ENCODE measurements at regions not wholly inside any gene's neighbourhood (a gene's known extent, or its start where the extent isn't known, plus 50 kb on each side); places are given as distances from the start of the nearest gene placed in this dataset.

GRCh38 chr2:124988111-124988510 is 963.0 kb downstream of the CNTNAP5 start:
- Histone ChIP-seq H3K9me1 (ENCODE audit: insufficient read depth, low read length) (no peaks in the 10 kb centered on the region), H2AK9ac (replicated peaks; ENCODE audit: low read depth, low read length, poor library complexity) (no peak overlapping the region), H3K18ac (ENCODE audit: low read depth, low read length) (no peak overlapping the region), H3K14ac (replicated peaks; ENCODE audit: low read depth, low read length) (no peak overlapping the region), H3K56ac (ENCODE audit: extremely low read depth, insufficient read depth, low read length) (no peak overlapping the region), H3K27ac (ENCODE audit: insufficient read depth, low read length) (no peak overlapping the region), H2AK5ac (ENCODE audit: low read depth, low read length) (no peak overlapping the region), H2BK15ac (ENCODE audit: low read depth, low read length) (no peak overlapping the region), H3K79me1 (ENCODE audit: low read depth in 1 of 2, low read length in 2 of 2) (no peaks in the 10 kb centered on the region), H4K20me1 (ENCODE audit: insufficient read depth, low read length) (no peaks in the 10 kb centered on the region), H3K9ac (ENCODE audit: low read depth, low read length) (no peak overlapping the region), H4K5ac (ENCODE audit: low read depth, low read length) (no peak overlapping the region), H3K4ac (ENCODE audit: low read depth, low read length) (no peak overlapping the region), H3K4me3 (ENCODE audit: insufficient read depth, low read depth, low read length) (no peak overlapping the region), H3K9me3 (ENCODE audit: control insufficient read depth, insufficient read depth, low read length) (no peaks in the 10 kb centered on the region), H2BK120ac (ENCODE audit: low read depth, low read length) (no peak overlapping the region), H2BK20ac (ENCODE audit: low read depth, low read length) (no peak overlapping the region), H3K4me1 (ENCODE audit: control insufficient read depth, insufficient read depth, low read length) (no peaks in the 10 kb centered on the region), H3K36me3 (ENCODE audit: control insufficient read depth, insufficient read depth, low read length) (no peaks in the 10 kb centered on the region), H3K23ac (ENCODE audit: low read depth, low read length) (no peak overlapping the region), H4K8ac (ENCODE audit: low read depth in 2 of 2, low read length in 2 of 2) (no peak overlapping the region), H2AFZ (replicated peaks; ENCODE audit: low read length, poor library complexity) (no peak overlapping the region), H2BK5ac (ENCODE audit: low read depth, low read length, poor library complexity, severe bottlenecking) (no peak overlapping the region), H3K27me3 (ENCODE audit: control insufficient read depth, insufficient read depth, low read length) (no peaks in the 10 kb centered on the region), H3K4me2 (ENCODE audit: low read depth, low read length) (no peak overlapping the region), H4K91ac (ENCODE audit: insufficient read depth, low read depth, low read length) (no peak overlapping the region)
- in situ Hi-C loops (cut with MboI; ENCODE audit: low sequenced_read_pairs) (no loop called here), dilution Hi-C loops (cut with HindIII; ENCODE audit: low sequenced_read_pairs, unreplicated experiment) (no loop called here), intact Hi-C loops (cut with micrococcal nuclease) (no loop called here)
- BruUV-seq (replicated peaks): no TSS peak
- DNase-seq (no peak), ATAC-seq (ENCODE audit: low read depth) (no peak)
- no CpG with 5 or more reads among the region's 2 CpGs for WGBS, 2 experiments (ENCODE audit: extremely low coverage in 2 of 2, insufficient read length in 1 of 2)
- TF ChIP-seq FOS (IDR thresholded peaks at IDR 0.05; ENCODE audit: low read depth, low read length): no peak
- no peak for TF ChIP-seq RCOR1 (IDR thresholded peaks at IDR 0.05; ENCODE audit: insufficient replicate concordance, low read length)
- TF ChIP-seq CHD1 (IDR thresholded peaks at IDR 0.05; ENCODE audit: low read depth, low read length): no peak
- no peak for TF ChIP-seq MAFK (IDR thresholded peaks at IDR 0.05; ENCODE audit: low read depth, low read length)
- TF ChIP-seq SMC3 (IDR thresholded peaks at IDR 0.05; ENCODE audit: low read depth, low read length): no peak
- no peak for TF ChIP-seq NFE2L2 (IDR thresholded peaks at IDR 0.05; ENCODE audit: low read depth, low read length)
- no peak for TF ChIP-seq MXI1 (IDR thresholded peaks at IDR 0.05; ENCODE audit: borderline replicate concordance, low read depth, low read length)
- TF ChIP-seq BHLHE40 (IDR thresholded peaks at IDR 0.05; ENCODE audit: low read depth, low read length): no peak
- no peak for TF ChIP-seq CEBPB (IDR thresholded peaks at IDR 0.05; ENCODE audit: low read depth, low read length)
- TF ChIP-seq POLR2A (IDR thresholded peaks at IDR 0.05; ENCODE audit: low read depth, low read length): no peak
- no peak for TF ChIP-seq USF2 (IDR thresholded peaks at IDR 0.05; ENCODE audit: low read depth, low read length)
- ChIA-PET POLR2A (ENCODE audit: unreplicated experiment) (no interaction called here), CTCF (no interaction called here)

Measured in IMR-90 (cell line).